ENCODE measurements at regions not wholly inside any gene's neighbourhood (a gene's known extent, or its start where the extent isn't known, plus 50 kb on each side); places are given as distances from the start of the nearest gene placed in this dataset.

GRCh38 chr18:37663446-37663845 is 97.8 kb upstream of the CELF4 start:
- Histone ChIP-seq H3K4me3 (ENCODE audit: low read depth, low read length) (no peak overlapping the region), H3K36me3 (ENCODE audit: control insufficient read depth, insufficient read depth, low read length) (no peaks in the 10 kb centered on the region), H3K27me3 (ENCODE audit: control insufficient read depth, insufficient read depth, low read length) (no peaks in the 10 kb centered on the region)
- DNase-seq (ENCODE audit: low read depth), result no peak
- no peak for TF ChIP-seq CTCF (IDR thresholded peaks at IDR 0.05; ENCODE audit: insufficient read depth, low read length, poor library complexity, severe bottlenecking)

DNA sequence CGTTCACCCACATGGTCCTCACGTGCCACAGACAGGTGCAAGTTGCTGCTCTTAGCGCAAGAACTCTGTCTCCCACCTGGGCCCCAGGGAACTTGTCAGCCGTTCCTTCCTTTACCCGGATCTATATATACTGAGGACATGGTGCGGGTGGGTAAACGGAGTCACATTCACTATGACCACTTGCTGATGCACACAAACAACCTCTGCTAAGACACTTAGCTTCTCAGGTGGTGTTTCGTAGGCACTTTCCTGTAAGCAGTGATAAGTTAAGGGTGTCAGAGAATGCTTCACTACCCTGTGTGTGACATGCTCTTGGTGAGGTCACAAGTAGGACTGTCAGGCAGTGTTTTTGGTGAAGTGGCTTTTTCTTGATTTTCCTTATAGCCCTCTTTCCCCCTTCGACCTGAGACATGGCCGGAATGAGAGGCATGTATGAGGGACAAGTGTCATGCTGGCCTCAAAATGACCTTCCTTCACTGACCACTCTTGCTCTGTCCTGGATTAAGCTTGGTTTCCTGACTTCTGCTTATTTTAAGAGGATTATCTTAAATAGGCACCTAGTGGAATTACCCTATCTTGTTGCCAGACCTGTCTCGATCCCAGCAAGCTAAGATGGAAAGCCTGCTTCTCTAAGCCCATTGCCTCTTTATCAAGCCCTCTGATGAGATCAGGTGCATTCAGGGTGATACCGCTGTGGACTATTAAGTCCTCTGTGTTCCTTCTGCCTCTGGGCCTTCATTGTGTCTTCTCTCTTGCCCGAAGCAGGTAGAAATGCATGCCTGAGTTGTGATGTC is 97.1 kb upstream of the CELF4 start:
- Histone ChIP-seq H3K36me3 (ENCODE audit: control insufficient read depth, insufficient read depth, low read length) (no peaks in the 10 kb centered on the region), H3K27me3 (ENCODE audit: control insufficient read depth, insufficient read depth, low read length) (no peaks in the 10 kb centered on the region), H3K4me3 (ENCODE audit: low read depth, low read length) (no peak overlapping the region)
- TF ChIP-seq CTCF (IDR thresholded peaks at IDR 0.05; ENCODE audit: insufficient read depth, low read length, poor library complexity, severe bottlenecking), result no peak
- DNase-seq (ENCODE audit: low read depth), result no peak

GRCh38 chr18:37662099-37662498 is 96.5 kb upstream of the CELF4 start:
- DNase-seq (ENCODE audit: low read depth), result no peak
- no peak for TF ChIP-seq CTCF (IDR thresholded peaks at IDR 0.05; ENCODE audit: insufficient read depth, low read length, poor library complexity, severe bottlenecking)
- no peaks in the 10 kb centered on the region for H3K27me3 ChIP-seq (ENCODE audit: control insufficient read depth, insufficient read depth, low read length)
- H3K36me3 ChIP-seq (ENCODE audit: control insufficient read depth, insufficient read depth, low read length), result no peaks in the 10 kb centered on the region
- H3K4me3 ChIP-seq (ENCODE audit: low read depth, low read length), result no peak overlapping the region

GRCh38 chr18:37661478-37661877 is 95.9 kb upstream of the CELF4 start:
- DNase-seq (ENCODE audit: low read depth), result no peak
- no peak overlapping the region for H3K4me3 ChIP-seq (ENCODE audit: low read depth, low read length)
- no peak for TF ChIP-seq CTCF (IDR thresholded peaks at IDR 0.05; ENCODE audit: insufficient read depth, low read length, poor library complexity, severe bottlenecking)

DNA sequence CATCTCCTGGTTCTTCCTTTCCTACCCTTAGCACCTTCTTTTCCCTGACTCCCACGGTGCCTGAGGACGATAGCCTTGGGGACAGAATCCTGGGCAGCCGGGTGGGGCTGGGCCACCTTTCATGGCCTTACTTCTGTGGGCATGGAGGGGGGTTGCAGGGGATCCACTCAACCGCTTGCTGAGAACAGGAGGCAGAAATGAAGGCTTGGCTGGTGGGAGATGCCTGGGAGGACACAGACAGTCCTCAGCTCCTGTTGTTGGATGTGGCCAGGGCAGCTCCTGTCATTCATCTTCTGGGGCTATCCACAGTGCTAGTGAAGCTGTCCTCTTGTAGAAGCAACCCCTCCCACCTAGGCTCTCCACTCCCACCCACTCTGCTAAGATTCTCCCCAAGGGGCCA is 95.5 kb upstream of the CELF4 start:
- H3K36me3 ChIP-seq (ENCODE audit: control insufficient read depth, insufficient read depth, low read length), result no peaks in the 10 kb centered on the region
- DNase-seq (ENCODE audit: low read depth), result no peak
- no peak for TF ChIP-seq CTCF (IDR thresholded peaks at IDR 0.05; ENCODE audit: insufficient read depth, low read length, poor library complexity, severe bottlenecking)
- H3K27me3 ChIP-seq (ENCODE audit: control insufficient read depth, insufficient read depth, low read length), result no peaks in the 10 kb centered on the region
- no peak overlapping the region for H3K4me3 ChIP-seq (ENCODE audit: low read depth, low read length)

More at GRCh38 chr18:37661478-37661877, 95.9 kb upstream of the CELF4 start:
- Histone ChIP-seq H3K27me3 (ENCODE audit: control insufficient read depth, insufficient read depth, low read length) (no peaks in the 10 kb centered on the region), H3K36me3 (ENCODE audit: control insufficient read depth, insufficient read depth, low read length) (no peaks in the 10 kb centered on the region)

DNA sequence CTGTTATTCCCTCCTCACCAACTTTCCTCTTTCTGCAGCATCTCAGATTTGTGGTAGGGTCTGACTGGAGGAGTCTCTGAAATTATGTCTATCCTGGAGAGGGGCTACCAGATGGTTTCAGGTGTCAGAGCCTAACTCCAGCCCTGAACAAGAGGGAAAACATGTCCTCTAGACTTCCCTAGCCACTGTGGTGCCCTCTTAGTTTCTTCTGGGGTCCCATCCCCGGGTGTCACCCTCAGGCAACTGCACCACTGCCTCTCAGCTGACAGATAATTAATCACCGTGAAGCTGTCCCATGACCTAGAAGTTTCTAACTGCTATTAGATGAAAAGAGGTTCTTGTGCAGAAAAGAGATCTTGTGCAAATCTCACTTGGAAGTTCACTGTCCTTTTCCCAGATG is 95.1 kb upstream of the CELF4 start:
- DNase-seq (ENCODE audit: low read depth), result no peak
- no peak for TF ChIP-seq CTCF (IDR thresholded peaks at IDR 0.05; ENCODE audit: insufficient read depth, low read length, poor library complexity, severe bottlenecking)
- Histone ChIP-seq H3K36me3 (ENCODE audit: control insufficient read depth, insufficient read depth, low read length) (no peaks in the 10 kb centered on the region), H3K4me3 (ENCODE audit: low read depth, low read length) (no peak overlapping the region), H3K27me3 (ENCODE audit: control insufficient read depth, insufficient read depth, low read length) (no peaks in the 10 kb centered on the region)

All from kidney epithelial cell (primary cell).